PC-9 (cell line): ENCODE measurements at regions not wholly inside any gene's neighbourhood (a gene's known extent, or its start where the extent isn't known, plus 50 kb on each side); places are given as distances from the start of the nearest gene placed in this dataset.

ENCODE experiments used
- EZH2 ChIP-seq: fragments of 200-600 bp; sonication (generic); IDR thresholded peaks from 2 replicates; pipeline ENCODE4 v1.8.0; 2017; ENCODE audit warnings: antibody characterized with exemption, low read depth
- TF ChIP-seq, protein P1 (sequence below): fragments of 200-600 bp; sonication (generic); conservative IDR thresholded peaks from 2 replicates; pipeline ENCODE4 v1.6.1; 2017; ENCODE audit warnings: mixed run types, antibody characterized with exemption, mild to moderate bottlenecking, moderate library complexity

DNA sequence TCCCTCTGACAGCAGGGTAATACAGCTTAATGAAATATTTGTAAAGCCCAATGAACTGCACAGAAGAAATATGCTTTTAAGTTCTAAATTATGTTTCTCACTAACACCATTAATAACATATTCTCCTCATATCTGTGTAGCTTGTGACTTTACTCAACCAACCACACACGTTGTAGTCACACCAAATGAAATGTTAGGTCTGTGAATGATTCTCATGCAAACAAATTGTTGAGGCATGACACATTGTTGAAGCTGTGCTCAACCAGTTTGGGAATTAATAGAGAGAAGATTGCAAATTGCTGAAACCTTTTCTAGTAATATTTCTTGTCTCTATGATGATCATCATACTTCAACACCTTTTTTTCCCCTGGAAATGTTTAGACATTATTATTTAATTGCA lies 645.9 kb downstream of the PCDH7 start:
- TF ChIP-seq, protein P1, sequence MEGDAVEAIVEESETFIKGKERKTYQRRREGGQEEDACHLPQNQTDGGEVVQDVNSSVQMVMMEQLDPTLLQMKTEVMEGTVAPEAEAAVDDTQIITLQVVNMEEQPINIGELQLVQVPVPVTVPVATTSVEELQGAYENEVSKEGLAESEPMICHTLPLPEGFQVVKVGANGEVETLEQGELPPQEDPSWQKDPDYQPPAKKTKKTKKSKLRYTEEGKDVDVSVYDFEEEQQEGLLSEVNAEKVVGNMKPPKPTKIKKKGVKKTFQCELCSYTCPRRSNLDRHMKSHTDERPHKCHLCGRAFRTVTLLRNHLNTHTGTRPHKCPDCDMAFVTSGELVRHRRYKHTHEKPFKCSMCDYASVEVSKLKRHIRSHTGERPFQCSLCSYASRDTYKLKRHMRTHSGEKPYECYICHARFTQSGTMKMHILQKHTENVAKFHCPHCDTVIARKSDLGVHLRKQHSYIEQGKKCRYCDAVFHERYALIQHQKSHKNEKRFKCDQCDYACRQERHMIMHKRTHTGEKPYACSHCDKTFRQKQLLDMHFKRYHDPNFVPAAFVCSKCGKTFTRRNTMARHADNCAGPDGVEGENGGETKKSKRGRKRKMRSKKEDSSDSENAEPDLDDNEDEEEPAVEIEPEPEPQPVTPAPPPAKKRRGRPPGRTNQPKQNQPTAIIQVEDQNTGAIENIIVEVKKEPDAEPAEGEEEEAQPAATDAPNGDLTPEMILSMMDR: no peak
- no peak for TF ChIP-seq EZH2
